Neuronal stem cell (in vitro differentiated cells): ENCODE measurements at regions not wholly inside any gene's neighbourhood (a gene's known extent, or its start where the extent isn't known, plus 50 kb on each side); places are given as distances from the start of the nearest gene placed in this dataset.

Experiments used
- DNase-seq: peaks from one replicate; pipeline ENCODE4 v3.0.0-alpha.2; 2013; ENCODE audit warnings: low spot score
- H2AFZ ChIP-seq: one replicate; pipeline ENCODE4 v1.6.1; 2013; ENCODE audit warnings: mild to moderate bottlenecking, low read length, inconsistent platforms
- H2AK5ac ChIP-seq: 2 replicates; pipeline ENCODE4 v1.6.1; 2013; ENCODE audit warnings: low read depth, mild to moderate bottlenecking, inconsistent platforms, low read length, moderate library complexity, mixed read lengths
- H2BK120ac ChIP-seq: 2 replicates; pipeline ENCODE4 v1.6.1; 2013; ENCODE audit warnings: low read depth, mild to moderate bottlenecking, inconsistent platforms, low read length, moderate library complexity, mixed read lengths
- H2BK12ac ChIP-seq: one replicate; pipeline ENCODE4 v1.6.1; 2013; ENCODE audit warnings: low read length, inconsistent platforms
- H2BK15ac ChIP-seq: 2 replicates; pipeline ENCODE4 v1.6.1; 2013; ENCODE audit warnings: mild to moderate bottlenecking, low read length, inconsistent platforms, mixed read lengths
- H2BK5ac ChIP-seq: one replicate; pipeline ENCODE4 v1.6.1; 2013; ENCODE audit warnings: inconsistent platforms, mild to moderate bottlenecking, low read length, moderate library complexity
- H3K14ac ChIP-seq: one replicate; pipeline ENCODE4 v1.6.1; 2013; ENCODE audit warnings: low read length, inconsistent platforms
- H3K18ac ChIP-seq: 2 replicates; pipeline ENCODE4 v1.6.1; 2013; ENCODE audit warnings: low read length, inconsistent platforms
- H3K23ac ChIP-seq: 2 replicates; pipeline ENCODE4 v1.6.1; 2013; ENCODE audit warnings: low read depth, mild to moderate bottlenecking, mixed read lengths, low read length, inconsistent platforms; ENCODE audit not compliant: poor library complexity
- H3K27ac ChIP-seq: replicated peaks from 3 replicates; pipeline ENCODE4 v1.5.1; 2013; ENCODE audit warnings: low read length, inconsistent platforms
- H3K27me3 ChIP-seq, 3 experiments: 2 replicates each; pipeline ENCODE4 v1.6.1; 2013; ENCODE audit warnings: low read length in 3 of 3, mild to moderate bottlenecking in 2 of 3, inconsistent platforms in 1 of 3, low read depth in 1 of 3, mixed read lengths in 1 of 3, moderate library complexity in 1 of 3; ENCODE audit not compliant: control insufficient read depth in 3 of 3, insufficient read depth in 3 of 3
- H3K36me3 ChIP-seq, 2 donors: replicated peaks in 1 of 2; 2 replicates each; pipeline ENCODE4 v1.6.1; 2013; ENCODE audit warnings: low read length in 2 of 2; ENCODE audit not compliant: control insufficient read depth in 2 of 2, insufficient read depth in 2 of 2
- H3K4ac ChIP-seq: 2 replicates; pipeline ENCODE4 v1.6.1; 2013; ENCODE audit warnings: inconsistent platforms, mild to moderate bottlenecking, low read length, moderate library complexity
- H3K4me1 ChIP-seq, 2 donors: 1 replicate in 1 of 2; 2 replicates in 1 of 2; pipeline ENCODE4 v1.6.1; 2013; ENCODE audit warnings: low read length in 2 of 2, low read depth in 1 of 2; ENCODE audit not compliant: control insufficient read depth in 2 of 2, insufficient read depth in 1 of 2
- H3K4me2 ChIP-seq: one replicate; pipeline ENCODE4 v1.6.1; 2013; ENCODE audit warnings: mild to moderate bottlenecking, low read length, inconsistent platforms; ENCODE audit not compliant: insufficient read depth, poor library complexity, severe bottlenecking
- H3K4me3 ChIP-seq, 2 donors: 2 replicates each; pipeline ENCODE4 v1.5.1; 2013; ENCODE audit warnings: low read length in 2 of 2, mild to moderate bottlenecking in 2 of 2, inconsistent platforms in 1 of 2, moderate library complexity in 1 of 2
- H3K79me1 ChIP-seq: one replicate; pipeline ENCODE4 v1.6.1; 2013; ENCODE audit warnings: low read depth, mild to moderate bottlenecking, inconsistent platforms, low read length, moderate library complexity
- H3K9ac ChIP-seq: one replicate; pipeline ENCODE4 v1.6.1; 2013; ENCODE audit warnings: mild to moderate bottlenecking, low read depth, low read length, inconsistent platforms; ENCODE audit not compliant: poor library complexity
- H3K9me3 ChIP-seq, 2 donors: replicated peaks in 1 of 2; 2 replicates each; pipeline versions ENCODE3 to v1.6.1; 2013; ENCODE audit warnings: low read length in 2 of 2, mild to moderate bottlenecking in 2 of 2, inconsistent platforms in 1 of 2, low read depth in 1 of 2, mixed read lengths in 1 of 2, moderate library complexity in 1 of 2; ENCODE audit not compliant: control insufficient read depth in 2 of 2, insufficient read depth in 1 of 2
- H4K8ac ChIP-seq: one replicate; pipeline ENCODE4 v1.6.1; 2013; ENCODE audit warnings: low read depth, mild to moderate bottlenecking, inconsistent platforms, low read length, moderate library complexity
- H4K91ac ChIP-seq: one replicate; pipeline ENCODE4 v1.6.1; 2013; ENCODE audit warnings: low read length, low read depth, mild to moderate bottlenecking, inconsistent platforms; ENCODE audit not compliant: poor library complexity
- WGBS, 2 donors: extraction: QIAGEN DNeasy Blood & Tissue Kit; methylation state at CpG; one replicate each; pipeline ENCODE4 v1.1.7; 2013; ENCODE audit warnings: missing lambda C conversion rate in 2 of 2, mixed read lengths in 1 of 2; ENCODE audit not compliant: insufficient read length in 2 of 2, insufficient replicate concordance in 1 of 2; ENCODE audit errors: extremely low coverage in 2 of 2; 5-methylcytosine and 5-hydroxymethylcytosine counted together

DNA sequence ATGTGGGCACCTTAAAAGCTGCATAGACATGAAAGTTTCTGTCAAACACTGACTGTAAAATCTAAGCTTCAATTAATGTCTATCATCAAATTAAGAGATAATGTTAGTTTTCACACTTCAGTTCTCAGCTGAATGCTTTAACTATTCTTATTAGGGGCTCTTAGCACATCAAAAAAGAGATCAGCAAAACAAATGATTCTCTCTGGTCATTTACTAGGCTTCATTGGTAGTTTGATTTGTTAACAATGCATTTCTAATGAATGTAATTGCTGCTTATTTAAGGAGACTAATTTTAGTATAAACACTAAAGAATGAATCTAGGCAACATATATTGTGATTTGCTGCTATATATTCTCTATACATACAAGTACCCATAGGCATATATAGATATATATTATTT is 1182.0 kb downstream of the MAT2B start:
- no peak overlapping the region for H3K4me3 ChIP-seq
- no peak overlapping the region for H2AFZ ChIP-seq
- no peak overlapping the region for H4K8ac ChIP-seq
- no peak overlapping the region for H3K27ac ChIP-seq
- H3K4me2 ChIP-seq = no peak overlapping the region
- H2BK12ac ChIP-seq = no peak overlapping the region
- no peak overlapping the region for H3K4ac ChIP-seq
- H2BK120ac ChIP-seq = no peak overlapping the region
- no peaks in the 10 kb centered on the region for H3K9me3 ChIP-seq
- no peak overlapping the region for H4K91ac ChIP-seq
- H3K4me1 ChIP-seq = no peaks in the 10 kb centered on the region
- no peak overlapping the region for H3K14ac ChIP-seq
- no peak overlapping the region for H3K9ac ChIP-seq
- no peak overlapping the region for H3K18ac ChIP-seq
- H2BK15ac ChIP-seq = no peak overlapping the region
- no peak for DNase-seq
- no peaks in the 10 kb centered on the region for H3K36me3 ChIP-seq
- no peaks in the 10 kb centered on the region for H3K27me3 ChIP-seq
- no peaks in the 10 kb centered on the region for H3K79me1 ChIP-seq
- H3K23ac ChIP-seq = no peak overlapping the region
- no peak overlapping the region for H2AK5ac ChIP-seq
- no peak overlapping the region for H2BK5ac ChIP-seq

DNA sequence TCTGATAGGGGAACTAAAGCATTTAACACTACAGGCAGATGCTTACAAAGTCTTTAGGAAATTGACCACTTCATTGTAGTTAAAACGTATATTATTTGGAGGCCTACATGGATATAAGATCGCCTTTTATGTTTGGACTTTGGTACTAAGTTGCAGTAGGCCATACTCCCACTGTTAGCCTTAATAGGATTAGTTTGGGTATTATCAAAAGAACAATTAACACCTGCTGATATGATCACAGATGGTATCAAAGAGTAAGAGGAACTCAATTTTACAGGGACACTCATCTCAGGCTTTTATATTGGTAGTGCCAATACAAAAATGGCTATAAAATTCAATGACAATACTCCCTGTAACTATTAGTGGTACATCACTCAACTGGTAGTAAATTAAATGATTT is 1183.0 kb downstream of the MAT2B start:
- H2BK12ac ChIP-seq = no peak overlapping the region
- H2BK5ac ChIP-seq = no peak overlapping the region
- no peak overlapping the region for H2BK15ac ChIP-seq
- no peak overlapping the region for H3K18ac ChIP-seq
- no peak overlapping the region for H3K14ac ChIP-seq
- H4K91ac ChIP-seq = no peak overlapping the region
- H3K23ac ChIP-seq = no peak overlapping the region
- H3K4me2 ChIP-seq = no peak overlapping the region
- no CpG with 5 or more reads among the region's 2 CpGs for WGBS, 2 donors
- no peak overlapping the region for H3K27ac ChIP-seq
- H3K79me1 ChIP-seq = no peaks in the 10 kb centered on the region
- H2AFZ ChIP-seq = no peak overlapping the region
- no peaks in the 10 kb centered on the region for H3K27me3 ChIP-seq
- H3K9ac ChIP-seq = no peak overlapping the region
- H4K8ac ChIP-seq = no peak overlapping the region
- H2BK120ac ChIP-seq = no peak overlapping the region
- no peak overlapping the region for H2AK5ac ChIP-seq
- H3K4me1 ChIP-seq = no peaks in the 10 kb centered on the region
- no peak overlapping the region for H3K4me3 ChIP-seq
- no peaks in the 10 kb centered on the region for H3K36me3 ChIP-seq
- H3K9me3 ChIP-seq = no peaks in the 10 kb centered on the region
- DNase-seq = no peak
- H3K4ac ChIP-seq = no peak overlapping the region

- no peaks in the 10 kb centered on the region for H3K4me1 ChIP-seq
- no peak overlapping the region for H3K27ac ChIP-seq
- no peak overlapping the region for H3K4ac ChIP-seq
- no peak overlapping the region for H3K18ac ChIP-seq
- no peak overlapping the region for H4K8ac ChIP-seq
- H3K27me3 ChIP-seq = no peaks in the 10 kb centered on the region
- H3K4me3 ChIP-seq = no peak overlapping the region
- H2BK15ac ChIP-seq = no peak overlapping the region
- no peak overlapping the region for H3K14ac ChIP-seq
- no peaks in the 10 kb centered on the region for H3K9me3 ChIP-seq
- no peaks in the 10 kb centered on the region for H3K79me1 ChIP-seq
- DNase-seq = no peak
- no peak overlapping the region for H3K23ac ChIP-seq
- no peaks in the 10 kb centered on the region for H3K36me3 ChIP-seq
- H2BK120ac ChIP-seq = no peak overlapping the region
- WGBS, 2 donors = no CpG with 5 or more reads among the region's 7 CpGs
- H4K91ac ChIP-seq = no peak overlapping the region
- H2BK5ac ChIP-seq = no peak overlapping the region
- no peak overlapping the region for H3K9ac ChIP-seq
- no peak overlapping the region for H2AK5ac ChIP-seq
- no peak overlapping the region for H2AFZ ChIP-seq
- H3K4me2 ChIP-seq = no peak overlapping the region
- H2BK12ac ChIP-seq = no peak overlapping the region
These were observed 1203.4 kb downstream of the MAT2B start for GRCh38 chr5:164708831-164709230.

DNA sequence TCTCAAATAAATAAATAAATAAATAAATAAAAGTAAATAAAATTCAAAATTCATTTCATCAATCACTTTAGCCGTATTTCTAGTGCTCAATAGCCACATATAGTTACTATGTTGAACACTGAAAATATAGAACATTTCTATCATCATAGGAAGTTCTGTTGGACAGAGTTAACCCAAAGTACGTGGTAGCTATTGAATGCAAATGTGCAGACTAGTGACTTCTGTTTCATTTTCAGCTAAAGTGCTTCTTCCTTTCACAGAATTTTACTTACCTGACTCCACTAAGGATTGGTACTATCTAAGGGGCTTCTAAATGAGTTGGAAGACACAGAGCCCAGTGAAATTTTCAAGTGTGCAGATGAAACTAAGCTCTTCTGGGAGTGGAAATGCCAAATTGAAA is 1208.3 kb downstream of the MAT2B start:
- Histone ChIP-seq H3K27me3 (no peaks in the 10 kb centered on the region), H2AK5ac (no peak overlapping the region), H3K9me3 (no peaks in the 10 kb centered on the region), H4K91ac (no peak overlapping the region), H3K79me1 (no peaks in the 10 kb centered on the region), H3K4me3 (no peak overlapping the region), H3K4ac (no peak overlapping the region), H3K14ac (no peak overlapping the region), H3K4me1 (no peaks in the 10 kb centered on the region), H3K23ac (no peak overlapping the region), H3K9ac (no peak overlapping the region), H2BK15ac (no peak overlapping the region), H2BK120ac (no peak overlapping the region), H3K18ac (no peak overlapping the region), H2BK5ac (no peak overlapping the region), H3K4me2 (no peak overlapping the region), H4K8ac (no peak overlapping the region), H2BK12ac (no peak overlapping the region), H2AFZ (no peak overlapping the region), H3K36me3 (no peaks in the 10 kb centered on the region), H3K27ac (no peak overlapping the region)
- no CpG with 5 or more reads among the region's 2 CpGs for WGBS, 2 donors
- no peak for DNase-seq
